GM19351 (cell line): ENCODE measurements at regions not wholly inside any gene's neighbourhood (a gene's known extent, or its start where the extent isn't known, plus 50 kb on each side); places are given as distances from the start of the nearest gene placed in this dataset.
"Not testable (repeated sequence)": the region's sequence is repeated elsewhere in the genome, so short reads cannot be mapped to it uniquely, and the experiment has no call there.

ENCODE experiments used
- ATAC-seq: cut with Tn5 transposase; IDR thresholded peaks from one replicate; pipeline ENCODE4 v1.9.1; 2021; ENCODE audit warnings: mild to moderate bottlenecking, moderate library complexity; ENCODE audit not compliant: unreplicated experiment

- ATAC-seq: no peak
These were observed 101.1 kb downstream of the TMEM215 start for GRCh38 chr9:32884482-32884881.

- no peak for ATAC-seq
These were observed 102.7 kb downstream of the TMEM215 start for GRCh38 chr9:32886021-32886420.

- ATAC-seq: not testable (repeated sequence)
These were observed 106.9 kb downstream of the APTX start for GRCh38 chr9:32894485-32894884.

- no peak for ATAC-seq
These were observed 102.2 kb downstream of the APTX start for GRCh38 chr9:32899181-32899580.

- no peak for ATAC-seq
These were observed 101.7 kb downstream of the APTX start for GRCh38 chr9:32899761-32900160.

- peak; percentile 96 for ATAC-seq
These were observed 95.2 kb downstream of the APTX start for GRCh38 chr9:32906213-32906612.

- ATAC-seq: no peak
These were observed 85.6 kb downstream of the APTX start for GRCh38 chr9:32915802-32916201.

- no peak for ATAC-seq
These were observed 82.8 kb downstream of the APTX start for GRCh38 chr9:32918628-32919027.
